ENCODE measurements at regions not wholly inside any gene's neighbourhood (a gene's known extent, or its start where the extent isn't known, plus 50 kb on each side); places are given as distances from the start of the nearest gene placed in this dataset.

DNA sequence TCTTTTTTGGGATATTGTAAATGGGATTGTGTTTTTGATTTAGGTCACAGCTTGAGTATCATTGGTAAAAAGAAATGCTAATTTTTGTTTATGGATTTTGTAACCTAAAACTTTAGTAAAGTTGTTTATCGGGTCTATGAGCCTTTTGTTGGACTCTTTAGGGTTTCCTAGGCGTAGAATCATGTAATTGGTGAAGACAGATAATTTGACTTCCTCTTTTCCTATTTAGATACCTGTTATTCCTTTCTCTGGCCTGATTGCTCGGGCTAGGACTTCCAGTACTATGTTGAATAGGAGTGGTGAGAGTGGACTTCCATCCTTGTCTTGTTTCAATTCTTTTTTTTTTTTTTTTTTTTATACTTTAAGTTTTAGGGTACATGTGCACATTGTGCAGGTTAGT, 149.0 kb downstream of the QPCT start:
- Mint-ChIP-seq H3K27me3 (peaks cover 25% of the 10 kb centered on the region), H3K9me3 (peaks cover 27% of the 10 kb centered on the region), H3K4me3 (no peak overlapping the region)

DNA sequence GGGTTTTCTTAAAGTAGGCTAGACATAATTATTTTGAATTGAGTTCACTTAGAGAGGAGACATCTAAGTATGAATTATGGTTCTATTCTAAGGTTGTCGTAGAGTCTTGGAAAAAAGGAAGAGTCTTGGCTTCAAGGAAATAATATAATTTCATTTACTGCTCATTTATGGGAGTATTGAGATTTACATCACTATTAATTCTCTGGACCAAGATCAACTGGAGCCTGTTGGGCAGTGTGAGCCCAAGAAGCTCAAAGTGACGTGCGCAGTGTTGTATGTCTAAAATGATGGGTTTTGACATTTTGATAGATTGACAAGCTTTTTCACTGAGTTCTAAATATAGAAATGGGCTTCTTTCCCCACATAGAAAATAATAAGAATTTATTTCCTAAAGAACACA, 154.7 kb downstream of the QPCT start:
- peaks cover 22% of the 10 kb centered on the region for H3K9me3 Mint-ChIP-seq
- intact Hi-C loops (cut with micrococcal nuclease), result no loop called here
- peaks cover 34% of the 10 kb centered on the region for H3K27me3 Mint-ChIP-seq
- H3K4me1 Mint-ChIP-seq, result no peaks in the 10 kb centered on the region
- DNase-seq, result no peak
- no peaks in the 10 kb centered on the region for H3K36me3 Mint-ChIP-seq (ENCODE audit: low read depth)
- H3K4me3 Mint-ChIP-seq, result no peak overlapping the region
- H3K27ac Mint-ChIP-seq, result no peak overlapping the region

More for the DNA sequence above, 149.0 kb downstream of the QPCT start:
- H3K4me1 Mint-ChIP-seq, result no peaks in the 10 kb centered on the region
- intact Hi-C loops (cut with micrococcal nuclease), result no loop called here
- H3K27ac Mint-ChIP-seq, result no peak overlapping the region
- H3K36me3 Mint-ChIP-seq (ENCODE audit: low read depth), result no peaks in the 10 kb centered on the region
- no peak for DNase-seq

DNA sequence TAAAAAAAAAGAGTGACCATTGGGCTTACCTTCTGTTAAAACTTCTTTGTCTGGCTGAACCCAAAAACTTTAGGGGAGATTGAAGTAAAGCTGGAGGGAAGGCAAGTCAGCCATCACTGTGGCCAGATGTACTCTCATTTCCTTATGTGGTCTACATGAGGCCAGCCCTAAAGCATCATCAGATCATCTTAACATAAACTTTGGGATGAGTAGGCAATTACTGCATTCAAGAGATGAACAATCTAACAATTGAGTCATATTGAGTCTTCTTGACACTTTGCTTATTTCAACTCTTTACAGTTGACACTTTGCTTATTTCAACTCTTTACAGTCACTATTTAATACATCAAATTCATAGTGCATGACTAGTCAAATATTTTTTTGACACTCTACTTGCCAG, 155.6 kb downstream of the QPCT start:
- no peak overlapping the region for H3K27ac Mint-ChIP-seq
- H3K27me3 Mint-ChIP-seq, result peaks cover 40% of the 10 kb centered on the region
- no peaks in the 10 kb centered on the region for H3K4me1 Mint-ChIP-seq
- no peak for DNase-seq
- no peak overlapping the region for H3K4me3 Mint-ChIP-seq
- H3K36me3 Mint-ChIP-seq (ENCODE audit: low read depth), result no peaks in the 10 kb centered on the region
- H3K9me3 Mint-ChIP-seq, result peaks cover 22% of the 10 kb centered on the region
- intact Hi-C loops (cut with micrococcal nuclease), result no loop called here

DNA sequence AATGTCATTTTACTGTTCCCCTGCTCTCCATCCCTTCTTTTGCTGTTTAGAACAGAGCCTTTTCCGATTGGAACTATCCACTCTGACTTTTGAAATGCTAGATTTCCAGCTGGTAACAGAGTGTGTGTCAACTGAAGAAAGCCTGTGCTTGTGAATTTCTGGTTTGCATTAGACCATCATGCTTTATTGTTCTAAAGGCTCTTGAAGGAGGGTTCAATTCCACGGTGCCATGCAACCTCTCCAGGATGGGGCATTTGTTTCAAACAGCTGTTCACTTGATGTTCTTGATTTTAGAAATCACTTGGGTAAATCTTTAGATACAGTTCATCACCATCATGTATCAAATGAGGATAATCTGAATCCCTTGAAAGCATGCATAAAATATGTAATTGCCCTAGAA, 156.7 kb downstream of the QPCT start:
- no peak overlapping the region for H3K27ac Mint-ChIP-seq
- H3K9me3 Mint-ChIP-seq, result peaks cover 12% of the 10 kb centered on the region
- no peak for DNase-seq
- peaks cover 32% of the 10 kb centered on the region for H3K27me3 Mint-ChIP-seq
- H3K4me3 Mint-ChIP-seq, result no peak overlapping the region
- intact Hi-C loops (cut with micrococcal nuclease), result no loop called here
- no peaks in the 10 kb centered on the region for H3K4me1 Mint-ChIP-seq
- no peaks in the 10 kb centered on the region for H3K36me3 Mint-ChIP-seq (ENCODE audit: low read depth)

DNA sequence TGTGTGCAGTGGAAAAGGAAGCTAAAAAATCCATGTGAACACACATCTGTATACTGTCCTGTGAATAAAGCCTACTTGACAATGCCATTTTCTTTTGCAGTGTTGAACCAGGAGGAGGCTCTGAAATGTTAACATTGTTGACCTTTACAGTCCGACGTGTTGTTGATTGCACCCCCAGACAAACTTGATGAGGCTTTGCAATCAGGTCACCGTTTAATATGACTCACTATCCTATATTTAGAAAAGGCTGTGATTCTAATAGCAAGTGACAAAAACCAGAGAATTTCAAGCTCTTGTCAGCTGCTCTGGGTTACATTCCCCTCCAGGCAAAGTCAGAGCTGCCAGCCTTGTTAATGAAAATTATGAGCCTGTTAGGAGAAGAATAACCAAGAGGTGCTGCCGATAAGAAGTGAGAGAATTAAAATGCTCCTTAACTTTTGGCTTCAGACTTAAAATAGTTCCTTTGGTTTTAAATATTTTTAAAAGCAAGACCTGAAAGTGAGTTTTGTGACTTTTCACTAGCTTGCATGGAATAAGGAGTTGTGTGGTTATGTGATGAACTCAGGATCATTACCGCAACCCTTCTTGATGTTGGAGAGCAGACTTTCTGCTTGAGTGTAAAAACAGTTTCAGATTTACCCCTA, 162.1 kb downstream of the QPCT start:
- Mint-ChIP-seq H3K27ac (no peak overlapping the region), H3K4me1 (no peaks in the 10 kb centered on the region), H3K36me3 (ENCODE audit: low read depth) (no peaks in the 10 kb centered on the region), H3K9me3 (no peaks in the 10 kb centered on the region), H3K27me3 (peaks cover 21% of the 10 kb centered on the region), H3K4me3 (no peak overlapping the region)
- intact Hi-C loops (cut with micrococcal nuclease), result no loop called here
- no peak for DNase-seq

DNA sequence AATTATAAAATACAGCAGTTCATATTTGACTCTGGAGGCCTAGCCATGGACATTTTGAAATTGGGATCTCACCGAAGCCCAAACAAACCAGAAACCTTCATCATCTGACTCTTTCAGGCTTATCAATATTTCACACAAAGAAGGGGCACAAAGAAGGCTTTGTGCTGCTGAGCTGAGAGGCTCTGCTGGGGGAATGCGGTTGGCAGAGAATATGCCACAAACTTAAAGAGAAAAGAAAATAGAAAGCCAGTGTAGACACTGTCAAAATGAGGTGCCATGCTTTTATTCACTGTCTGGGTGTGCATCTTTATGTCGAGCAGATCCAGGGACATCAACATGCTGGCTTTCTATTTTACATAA, 162.6 kb downstream of the QPCT start:
- H3K27ac Mint-ChIP-seq, result no peak overlapping the region
- DNase-seq, result no peak
- H3K36me3 Mint-ChIP-seq (ENCODE audit: low read depth), result no peaks in the 10 kb centered on the region
- H3K27me3 Mint-ChIP-seq, result peaks cover 16% of the 10 kb centered on the region
- intact Hi-C loops (cut with micrococcal nuclease), result no loop called here
- H3K4me1 Mint-ChIP-seq, result no peaks in the 10 kb centered on the region
- H3K9me3 Mint-ChIP-seq, result no peaks in the 10 kb centered on the region
- H3K4me3 Mint-ChIP-seq, result no peak overlapping the region

DNA sequence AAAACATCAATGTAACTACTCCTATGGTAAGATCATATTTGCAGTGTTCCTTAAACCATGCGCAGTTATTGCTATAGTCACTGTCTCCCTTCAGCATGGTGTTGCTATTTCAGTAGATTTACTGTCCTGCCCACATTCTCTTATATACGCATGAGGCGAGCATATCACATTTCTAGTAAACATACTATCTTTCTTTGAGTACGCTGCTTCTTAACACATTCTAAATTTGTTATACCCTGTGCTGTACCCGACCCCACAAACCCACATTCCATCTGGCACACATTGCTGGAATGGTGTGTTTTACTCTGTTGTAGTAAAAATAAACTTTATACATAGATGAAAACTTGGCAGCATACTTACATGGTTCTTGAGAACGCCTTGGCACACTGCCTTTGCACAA, 163.3 kb downstream of the QPCT start:
- intact Hi-C loops (cut with micrococcal nuclease), result no loop called here
- no peaks in the 10 kb centered on the region for H3K36me3 Mint-ChIP-seq (ENCODE audit: low read depth)
- DNase-seq, result no peak
- no peak overlapping the region for H3K27ac Mint-ChIP-seq
- peaks cover 16% of the 10 kb centered on the region for H3K27me3 Mint-ChIP-seq
- H3K4me3 Mint-ChIP-seq, result no peak overlapping the region
- H3K9me3 Mint-ChIP-seq, result no peaks in the 10 kb centered on the region
- no peaks in the 10 kb centered on the region for H3K4me1 Mint-ChIP-seq

DNA sequence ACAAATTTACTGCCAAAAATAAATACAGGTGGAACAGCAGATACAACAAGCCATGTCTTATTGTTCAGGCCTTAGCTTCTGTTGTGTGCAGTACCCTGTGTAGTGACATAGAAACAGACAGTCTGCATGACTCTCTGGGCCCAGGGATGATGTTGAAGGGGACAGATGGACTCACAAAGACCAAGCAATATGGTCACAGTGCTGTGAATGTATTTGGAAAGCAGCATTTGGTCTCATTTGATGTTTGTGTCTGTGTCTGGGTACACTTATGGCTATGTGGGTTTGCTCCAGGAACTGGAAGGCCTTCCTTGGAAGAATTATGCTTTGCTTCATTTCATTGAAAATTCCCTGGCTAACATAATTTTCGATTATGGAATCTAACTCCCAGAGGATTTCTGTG, 158.5 kb downstream of the CDC42EP3 start:
- Mint-ChIP-seq H3K36me3 (ENCODE audit: low read depth) (no peaks in the 10 kb centered on the region), H3K4me3 (no peak overlapping the region), H3K27ac (no peak overlapping the region), H3K4me1 (no peaks in the 10 kb centered on the region), H3K27me3 (peaks cover 4% of the 10 kb centered on the region), H3K9me3 (no peaks in the 10 kb centered on the region)
- no peak for DNase-seq
- intact Hi-C loops (cut with micrococcal nuclease), result no loop called here

DNA sequence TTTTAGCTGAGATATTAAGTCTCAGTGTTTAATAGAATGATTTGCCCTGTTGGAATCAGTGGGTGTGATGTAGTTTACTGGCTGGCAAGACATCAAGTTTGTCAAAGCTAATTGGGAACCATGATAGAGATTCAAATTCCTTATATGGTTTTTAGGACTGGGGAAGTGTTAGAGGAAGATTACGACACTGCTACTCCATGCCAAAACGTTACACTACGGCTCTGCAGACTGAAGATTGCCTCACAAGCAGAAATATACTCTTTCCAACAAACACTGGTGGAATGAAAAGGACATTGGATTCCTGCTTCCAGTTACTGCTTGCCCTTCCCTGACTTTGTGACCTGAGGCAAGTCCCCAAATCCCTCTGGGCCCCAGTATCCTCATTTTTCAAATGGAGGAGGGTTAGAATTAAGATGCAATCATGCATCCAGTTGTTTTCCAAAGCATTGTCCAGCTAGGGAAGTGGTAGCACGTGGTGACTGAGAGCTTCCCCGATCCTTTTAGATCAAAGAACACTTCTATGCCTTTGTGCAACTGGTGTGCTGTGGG, 147.6 kb downstream of the CDC42EP3 start:
- intact Hi-C loops (cut with micrococcal nuclease), result no loop called here

DNA sequence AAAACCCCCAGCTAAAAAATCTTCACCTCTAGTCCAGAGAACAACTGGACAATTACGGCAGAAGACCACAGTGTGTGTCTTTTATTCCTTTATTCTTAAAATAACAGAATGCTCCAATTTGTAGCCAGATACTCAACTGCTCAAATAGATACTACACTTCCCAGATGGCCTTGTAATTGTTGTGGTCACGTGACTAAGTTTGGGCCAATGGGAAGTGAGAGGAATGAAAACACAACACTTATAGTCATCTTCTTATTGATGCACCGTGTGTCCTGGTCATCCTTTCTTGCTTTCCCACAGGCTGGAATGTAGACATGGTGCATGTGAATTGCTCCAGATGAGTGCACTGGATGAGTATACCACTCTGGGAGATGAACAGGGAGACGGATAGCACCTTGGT, 145.1 kb downstream of the CDC42EP3 start:
- H3K27ac Mint-ChIP-seq, result no peak overlapping the region
- H3K9me3 Mint-ChIP-seq, result no peaks in the 10 kb centered on the region
- H3K4me3 Mint-ChIP-seq, result no peak overlapping the region
- H3K27me3 Mint-ChIP-seq, result peaks cover 15% of the 10 kb centered on the region
- no peaks in the 10 kb centered on the region for H3K36me3 Mint-ChIP-seq (ENCODE audit: low read depth)
- intact Hi-C loops (cut with micrococcal nuclease), result no loop called here
- DNase-seq, result peak; percentile 32
- H3K4me1 Mint-ChIP-seq, result no peaks in the 10 kb centered on the region

More for the DNA sequence above, 147.6 kb downstream of the CDC42EP3 start:
- H3K4me3 Mint-ChIP-seq, result no peak overlapping the region
- no peaks in the 10 kb centered on the region for H3K36me3 Mint-ChIP-seq (ENCODE audit: low read depth)
- H3K4me1 Mint-ChIP-seq, result no peaks in the 10 kb centered on the region
- H3K27ac Mint-ChIP-seq, result no peak overlapping the region
- H3K27me3 Mint-ChIP-seq, result peaks cover 16% of the 10 kb centered on the region
- no peak for DNase-seq
- no peaks in the 10 kb centered on the region for H3K9me3 Mint-ChIP-seq

DNA sequence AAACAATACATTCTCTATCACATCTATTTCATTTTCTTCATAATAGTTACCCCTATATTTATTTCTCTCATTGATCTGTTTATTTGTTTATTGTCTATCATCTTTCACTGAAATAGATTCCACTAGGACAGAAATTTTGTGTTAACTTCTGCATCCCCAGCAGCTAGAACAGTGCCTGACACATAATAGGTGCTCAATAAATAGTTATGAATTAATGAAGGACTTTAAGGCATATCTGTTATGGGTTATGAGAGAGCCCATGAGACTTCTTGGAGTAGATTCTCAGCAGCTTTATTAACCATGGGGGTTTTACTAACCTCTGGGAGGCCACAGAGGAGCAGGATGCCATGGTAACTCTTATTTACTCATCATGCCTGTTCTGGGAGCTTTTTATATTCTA, 144.6 kb downstream of the CDC42EP3 start:
- Mint-ChIP-seq H3K36me3 (ENCODE audit: low read depth) (no peaks in the 10 kb centered on the region), H3K9me3 (no peaks in the 10 kb centered on the region), H3K4me1 (no peaks in the 10 kb centered on the region), H3K27me3 (peaks cover 16% of the 10 kb centered on the region), H3K4me3 (no peak overlapping the region), H3K27ac (no peak overlapping the region)
- DNase-seq, result no peak
- intact Hi-C loops (cut with micrococcal nuclease), result no loop called here

DNA sequence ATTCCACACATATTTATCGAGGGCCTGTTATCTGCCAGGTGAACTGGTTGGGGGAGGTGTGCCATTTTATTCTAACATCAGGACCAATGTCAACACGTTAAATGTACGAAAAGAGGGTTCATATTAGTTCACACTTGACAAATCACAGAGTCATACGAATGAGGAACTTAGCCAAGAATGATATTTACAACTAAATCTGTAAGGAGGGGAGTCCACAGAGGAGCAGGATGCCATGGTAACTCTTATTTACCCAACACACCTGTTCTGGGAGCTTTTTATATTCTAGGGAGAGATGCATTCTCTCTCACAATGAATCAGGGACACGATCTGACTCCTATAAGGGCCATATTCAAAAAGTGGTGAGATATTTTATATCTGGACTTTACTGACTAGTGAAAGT, 144.1 kb downstream of the CDC42EP3 start:
- intact Hi-C loops (cut with micrococcal nuclease), result no loop called here
- Mint-ChIP-seq H3K4me1 (no peaks in the 10 kb centered on the region), H3K27ac (no peak overlapping the region), H3K27me3 (peaks cover 14% of the 10 kb centered on the region), H3K9me3 (no peaks in the 10 kb centered on the region), H3K36me3 (ENCODE audit: low read depth) (no peaks in the 10 kb centered on the region), H3K4me3 (no peak overlapping the region)
- no peak for DNase-seq

DNA sequence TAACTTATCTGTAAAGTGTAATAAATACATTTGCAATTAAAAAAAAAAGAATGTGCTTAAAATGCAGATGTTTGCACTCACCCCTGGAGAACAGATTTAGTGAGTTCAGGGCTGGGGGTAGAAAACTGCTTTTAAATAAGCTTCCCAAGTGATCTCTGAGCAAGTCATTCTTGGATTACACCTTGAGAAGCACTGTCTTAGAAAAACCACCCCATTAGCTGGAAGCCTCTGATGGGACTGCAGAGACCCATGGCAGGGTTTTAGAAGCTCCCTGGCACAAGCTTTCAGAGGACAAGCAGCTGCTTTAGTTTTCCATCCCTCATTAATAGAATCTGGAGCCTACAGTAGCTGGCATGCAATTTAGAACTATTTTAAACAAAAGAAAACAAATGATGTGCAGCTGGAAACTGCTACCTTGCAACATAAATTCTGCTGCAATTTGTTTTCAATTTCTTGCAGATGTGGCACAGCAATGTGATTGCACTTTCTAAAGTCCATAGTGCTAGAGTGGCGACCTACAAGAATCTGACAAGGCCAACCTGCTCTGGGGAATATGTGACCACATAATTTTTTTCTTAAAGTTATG, 141.5 kb downstream of the CDC42EP3 start:
- Mint-ChIP-seq H3K36me3 (ENCODE audit: low read depth) (no peaks in the 10 kb centered on the region), H3K27ac (no peak overlapping the region), H3K9me3 (no peaks in the 10 kb centered on the region), H3K4me1 (no peaks in the 10 kb centered on the region), H3K27me3 (peaks cover 14% of the 10 kb centered on the region), H3K4me3 (no peak overlapping the region)
- DNase-seq, result no peak
- intact Hi-C loops (cut with micrococcal nuclease), result no loop called here

DNA sequence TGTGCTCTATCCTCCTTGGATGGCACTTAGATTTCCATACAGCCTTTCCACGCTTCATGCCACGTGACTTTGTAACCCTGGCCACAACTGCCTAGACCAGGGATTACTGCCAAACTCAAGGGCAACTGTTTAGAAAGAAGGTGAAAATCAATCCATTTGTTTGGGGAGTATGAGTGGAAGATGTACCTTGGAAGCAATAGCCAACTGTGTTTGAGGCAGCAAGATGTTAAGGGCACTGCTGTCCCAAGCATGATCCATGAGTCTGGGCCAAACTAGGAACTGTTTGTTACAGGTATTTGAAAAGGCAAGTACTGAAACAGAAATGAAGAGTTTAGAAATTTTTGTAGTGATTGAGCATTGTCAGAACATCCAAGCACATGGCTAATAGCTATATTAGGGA, 138.9 kb downstream of the CDC42EP3 start:
- no peak for DNase-seq
- Mint-ChIP-seq H3K27ac (no peak overlapping the region), H3K9me3 (no peaks in the 10 kb centered on the region), H3K4me1 (no peaks in the 10 kb centered on the region), H3K27me3 (peaks cover 10% of the 10 kb centered on the region), H3K4me3 (no peak overlapping the region), H3K36me3 (ENCODE audit: low read depth) (no peaks in the 10 kb centered on the region)
- intact Hi-C loops (cut with micrococcal nuclease), result no loop called here

DNA sequence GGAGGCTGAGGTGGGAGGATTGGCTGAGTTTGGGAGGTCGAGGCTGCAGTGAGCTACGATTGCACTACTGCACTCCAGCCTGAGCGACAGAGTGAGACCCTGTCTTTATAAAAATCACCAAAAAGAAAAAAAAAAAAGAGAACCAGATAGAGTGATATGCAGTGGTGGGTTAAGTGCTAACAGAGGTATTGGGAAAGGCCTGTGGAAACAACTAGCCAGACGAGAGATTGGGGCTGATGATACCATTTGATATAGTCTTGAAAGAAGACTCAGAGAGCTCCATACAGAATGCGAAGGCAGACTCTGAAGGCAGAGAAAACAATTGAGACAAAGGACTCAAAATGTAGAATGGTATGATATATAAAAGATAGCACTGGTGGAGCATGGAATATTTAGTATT, 134.1 kb downstream of the CDC42EP3 start:
- Mint-ChIP-seq H3K9me3 (no peaks in the 10 kb centered on the region), H3K27ac (no peak overlapping the region), H3K4me3 (no peak overlapping the region), H3K36me3 (ENCODE audit: low read depth) (no peaks in the 10 kb centered on the region), H3K27me3 (peaks cover 29% of the 10 kb centered on the region), H3K4me1 (no peaks in the 10 kb centered on the region)
- peak; percentile 17 for DNase-seq
- intact Hi-C loops (cut with micrococcal nuclease), result no loop called here

Data from activated CD4-positive, alpha-beta T cell treated with anti-CD3 and anti-CD28 coated beads, Interleukin-2, amount 10 ng/mL, durations not matched to agents 24 days and 14 days (primary cell).